ENCODE measurements at regions not wholly inside any gene's neighbourhood (a gene's known extent, or its start where the extent isn't known, plus 50 kb on each side); places are given as distances from the start of the nearest gene placed in this dataset.

GRCh38 chr18:51437280-51438271 lies 240.1 kb upstream of the MEX3C start:
- Mint-ChIP-seq H3K4me3 (peak overlapping the region; percentile 5), H3K27me3 (peaks cover 36% of the 10 kb centered on the region), H3K36me3 (ENCODE audit: low read depth) (no peaks in the 10 kb centered on the region), H3K9me3 (peaks cover 4% of the 10 kb centered on the region), H3K4me1 (peaks cover 6% of the 10 kb centered on the region), H3K27ac (no peak overlapping the region)
- ATAC-seq: no peak
- no peak for DNase-seq

GRCh38 chr18:51438797-51439350 lies 241.4 kb upstream of the MEX3C start:
- DNase-seq (no peak), ATAC-seq (no peak)
- Mint-ChIP-seq H3K4me3 (no peak overlapping the region), H3K27me3 (peaks cover 38% of the 10 kb centered on the region), H3K36me3 (ENCODE audit: low read depth) (no peaks in the 10 kb centered on the region), H3K9me3 (peaks cover 4% of the 10 kb centered on the region), H3K4me1 (peaks cover 6% of the 10 kb centered on the region), H3K27ac (no peak overlapping the region)

- Mint-ChIP-seq H3K27me3 (peaks cover 30% of the 10 kb centered on the region), H3K4me1 (peaks cover 3% of the 10 kb centered on the region), H3K9me3 (no peaks in the 10 kb centered on the region), H3K4me3 (no peak overlapping the region), H3K36me3 (ENCODE audit: low read depth) (no peaks in the 10 kb centered on the region), H3K27ac (no peak overlapping the region)
- DNase-seq (no peak), ATAC-seq (no peak)
Observed at GRCh38 chr18:51442012-51442411, 244.5 kb upstream of the MEX3C start.

- no peaks in the 10 kb centered on the region for H3K4me1 Mint-ChIP-seq
- no peaks in the 10 kb centered on the region for H3K36me3 Mint-ChIP-seq (ENCODE audit: low read depth)
- H3K4me3 Mint-ChIP-seq: no peak overlapping the region
- ATAC-seq: no peak
- no peak overlapping the region for H3K27ac Mint-ChIP-seq
- no peak for DNase-seq
- no peaks in the 10 kb centered on the region for H3K9me3 Mint-ChIP-seq
- peaks cover 9% of the 10 kb centered on the region for H3K27me3 Mint-ChIP-seq
Observed at GRCh38 chr18:51446571-51447210, 249.2 kb upstream of the MEX3C start.

GRCh38 chr18:51447351-51448342 lies 250.2 kb upstream of the MEX3C start:
- H3K4me3 Mint-ChIP-seq: no peak overlapping the region

GRCh38 chr18:51448949-51449348 lies 251.5 kb upstream of the MEX3C start:
- H3K9me3 Mint-ChIP-seq: no peaks in the 10 kb centered on the region
- H3K4me1 Mint-ChIP-seq: no peaks in the 10 kb centered on the region
- DNase-seq (no peak), ATAC-seq (no peak)
- H3K36me3 Mint-ChIP-seq (ENCODE audit: low read depth): no peaks in the 10 kb centered on the region
- H3K27ac Mint-ChIP-seq: no peak overlapping the region
- no peaks in the 10 kb centered on the region for H3K27me3 Mint-ChIP-seq
- H3K4me3 Mint-ChIP-seq: no peak overlapping the region

More at GRCh38 chr18:51447351-51448342, 250.2 kb upstream of the MEX3C start:
- no peaks in the 10 kb centered on the region for H3K4me1 Mint-ChIP-seq
- DNase-seq (no peak), ATAC-seq (no peak)
- no peaks in the 10 kb centered on the region for H3K36me3 Mint-ChIP-seq (ENCODE audit: low read depth)
- H3K9me3 Mint-ChIP-seq: no peaks in the 10 kb centered on the region
- H3K27ac Mint-ChIP-seq: no peak overlapping the region
- peaks cover 6% of the 10 kb centered on the region for H3K27me3 Mint-ChIP-seq

GRCh38 chr18:51453594-51453993 lies 256.1 kb upstream of the MEX3C start:
- Mint-ChIP-seq H3K27me3 (peaks cover 2% of the 10 kb centered on the region), H3K27ac (no peak overlapping the region), H3K4me1 (no peaks in the 10 kb centered on the region), H3K36me3 (ENCODE audit: low read depth) (no peaks in the 10 kb centered on the region), H3K4me3 (no peak overlapping the region), H3K9me3 (no peaks in the 10 kb centered on the region)
- ATAC-seq (no peak), DNase-seq (no peak)

GRCh38 chr18:51458861-51459260 lies 261.4 kb upstream of the MEX3C start:
- Mint-ChIP-seq H3K27ac (no peak overlapping the region), H3K36me3 (ENCODE audit: low read depth) (no peaks in the 10 kb centered on the region), H3K9me3 (no peaks in the 10 kb centered on the region), H3K27me3 (peaks cover 5% of the 10 kb centered on the region), H3K4me3 (no peak overlapping the region), H3K4me1 (no peaks in the 10 kb centered on the region)
- no peak for ATAC-seq
- DNase-seq: no peak

- peaks cover 15% of the 10 kb centered on the region for H3K27me3 Mint-ChIP-seq
- DNase-seq (no peak), ATAC-seq (no peak)
- H3K36me3 Mint-ChIP-seq (ENCODE audit: low read depth): no peaks in the 10 kb centered on the region
- H3K4me3 Mint-ChIP-seq: no peak overlapping the region
- no peak overlapping the region for H3K27ac Mint-ChIP-seq
- H3K4me1 Mint-ChIP-seq: no peaks in the 10 kb centered on the region
- H3K9me3 Mint-ChIP-seq: no peaks in the 10 kb centered on the region
Observed at GRCh38 chr18:51461956-51462355, 264.5 kb upstream of the MEX3C start.

GRCh38 chr18:51463483-51464136 lies 266.1 kb upstream of the MEX3C start:
- no peak for ATAC-seq
- peaks cover under 1% of the 10 kb centered on the region for H3K9me3 Mint-ChIP-seq
- H3K36me3 Mint-ChIP-seq (ENCODE audit: low read depth): no peaks in the 10 kb centered on the region
- H3K4me3 Mint-ChIP-seq: no peak overlapping the region
- DNase-seq: no peak
- H3K27me3 Mint-ChIP-seq: peaks cover 13% of the 10 kb centered on the region
- no peaks in the 10 kb centered on the region for H3K4me1 Mint-ChIP-seq
- H3K27ac Mint-ChIP-seq: no peak overlapping the region

- no peak overlapping the region for H3K4me3 Mint-ChIP-seq
- no peak for ATAC-seq
- no peaks in the 10 kb centered on the region for H3K4me1 Mint-ChIP-seq
- no peak for DNase-seq
- no peak overlapping the region for H3K27ac Mint-ChIP-seq
- no peaks in the 10 kb centered on the region for H3K9me3 Mint-ChIP-seq
- peaks cover 8% of the 10 kb centered on the region for H3K27me3 Mint-ChIP-seq
- no peaks in the 10 kb centered on the region for H3K36me3 Mint-ChIP-seq (ENCODE audit: low read depth)
Observed at GRCh38 chr18:51478908-51479307, 281.4 kb upstream of the MEX3C start.

- DNase-seq (no peak), ATAC-seq (no peak)
- H3K9me3 Mint-ChIP-seq: no peaks in the 10 kb centered on the region
- no peaks in the 10 kb centered on the region for H3K36me3 Mint-ChIP-seq (ENCODE audit: low read depth)
- no peaks in the 10 kb centered on the region for H3K4me1 Mint-ChIP-seq
- peaks cover 5% of the 10 kb centered on the region for H3K27me3 Mint-ChIP-seq
- H3K4me3 Mint-ChIP-seq: no peak overlapping the region
- H3K27ac Mint-ChIP-seq: no peak overlapping the region
Observed at GRCh38 chr18:51479736-51480135, 282.3 kb upstream of the MEX3C start.

- Mint-ChIP-seq H3K27ac (no peak overlapping the region), H3K27me3 (peaks cover 5% of the 10 kb centered on the region), H3K9me3 (no peaks in the 10 kb centered on the region), H3K36me3 (ENCODE audit: low read depth) (no peaks in the 10 kb centered on the region), H3K4me1 (no peaks in the 10 kb centered on the region), H3K4me3 (no peak overlapping the region)
- DNase-seq: no peak
- ATAC-seq: no peak
Observed at GRCh38 chr18:51480407-51481261, 283.2 kb upstream of the MEX3C start.

Measured in activated naive CD8-positive, alpha-beta T cell treated with anti-CD3 and anti-CD28 coated beads, Interleukin-2, amount 50 U/mL, for 24 hours (primary cell).